Cardiac muscle cell (in vitro differentiated cells and primary cell): ENCODE measurements at regions not wholly inside any gene's neighbourhood (a gene's known extent, or its start where the extent isn't known, plus 50 kb on each side); places are given as distances from the start of the nearest gene placed in this dataset.

Source experiments
- DNase-seq, 2 donors: peaks; one replicate each; pipeline versions ENCODE4 v3.0.0 to v3.0.0-alpha.2; 2010 to 2017; ENCODE audit warnings: low read depth in 1 of 2, low spot score in 1 of 2
- H3K27ac ChIP-seq: fragments of 200-600 bp; sonication (generic); 2 replicates; pipeline ENCODE4 v1.5.1; 2016
- H3K27me3 ChIP-seq: fragments of 200-600 bp; sonication (generic); 2 replicates; pipeline ENCODE4 v1.6.0; 2016; ENCODE audit warnings: control low read depth
- H3K36me3 ChIP-seq: fragments of 200-600 bp; sonication (generic); 2 replicates; pipeline ENCODE4 v1.5.1; 2016; ENCODE audit warnings: control low read depth
- H3K4me1 ChIP-seq: fragments of 200-600 bp; sonication (generic); 2 replicates; pipeline ENCODE4 v1.8.1; 2017; ENCODE audit warnings: low read depth, mild to moderate bottlenecking, mixed run types
- H3K4me3 ChIP-seq: fragments of 200-600 bp; sonication (generic); 2 replicates; pipeline ENCODE4 v1.5.1; 2016; ENCODE audit warnings: mild to moderate bottlenecking
- H3K9me3 ChIP-seq: fragments of 200-600 bp; sonication (generic); 2 replicates; pipeline ENCODE4 v1.5.1; 2017; ENCODE audit warnings: low read depth, mild to moderate bottlenecking, control low read depth
- CTCF ChIP-seq: IDR thresholded peaks from 2 replicates; pipeline ENCODE4 v1.5.1; 2012; ENCODE audit warnings: low read depth, mild to moderate bottlenecking, low read length

DNA sequence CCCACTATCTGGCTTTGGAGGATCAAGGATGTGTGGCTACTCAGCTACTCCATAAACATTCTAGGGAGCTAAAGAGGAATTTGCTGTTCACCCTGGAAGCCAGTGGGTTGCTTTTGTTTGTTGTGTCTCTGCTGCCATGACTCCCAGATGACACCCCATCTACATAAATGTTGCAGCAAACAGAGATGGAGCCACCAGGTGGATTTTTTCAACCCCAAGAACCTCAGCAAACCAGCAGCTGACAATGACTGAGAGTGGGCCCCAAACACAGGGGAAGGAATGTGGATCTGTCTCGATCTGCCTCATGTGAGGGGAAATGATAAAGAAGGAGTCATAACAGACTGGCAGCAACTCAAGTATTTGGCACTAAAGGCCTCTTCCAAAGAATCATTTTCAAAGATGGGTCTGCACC, 132.7 kb upstream of the TNC start:
- peak in 1 of 2 donors; percentile 86 for DNase-seq
- H3K4me3 ChIP-seq, result no peak overlapping the region
- H3K36me3 ChIP-seq, result no peaks in the 10 kb centered on the region
- no peak for TF ChIP-seq CTCF
- no peaks in the 10 kb centered on the region for H3K4me1 ChIP-seq
- H3K27me3 ChIP-seq, result no peaks in the 10 kb centered on the region
- no peak overlapping the region for H3K27ac ChIP-seq
- H3K9me3 ChIP-seq, result no peaks in the 10 kb centered on the region

GRCh38 chr9:115254287-115255180, 136.6 kb upstream of the TNC start:
- DNase-seq, result peak in 1 of 2 donors; percentile 1
- H3K27ac ChIP-seq, result no peak overlapping the region
- no peaks in the 10 kb centered on the region for H3K27me3 ChIP-seq
- no peaks in the 10 kb centered on the region for H3K9me3 ChIP-seq
- H3K36me3 ChIP-seq, result no peaks in the 10 kb centered on the region
- H3K4me1 ChIP-seq, result no peaks in the 10 kb centered on the region
- H3K4me3 ChIP-seq, result no peak overlapping the region
- no peak for TF ChIP-seq CTCF

GRCh38 chr9:115261656-115262081, 143.7 kb upstream of the TNC start:
- Histone ChIP-seq H3K9me3 (no peaks in the 10 kb centered on the region), H3K4me3 (no peak overlapping the region), H3K27me3 (no peaks in the 10 kb centered on the region), H3K36me3 (no peaks in the 10 kb centered on the region), H3K4me1 (no peaks in the 10 kb centered on the region), H3K27ac (no peak overlapping the region)
- TF ChIP-seq CTCF, result no peak
- DNase-seq, result no peak

DNA sequence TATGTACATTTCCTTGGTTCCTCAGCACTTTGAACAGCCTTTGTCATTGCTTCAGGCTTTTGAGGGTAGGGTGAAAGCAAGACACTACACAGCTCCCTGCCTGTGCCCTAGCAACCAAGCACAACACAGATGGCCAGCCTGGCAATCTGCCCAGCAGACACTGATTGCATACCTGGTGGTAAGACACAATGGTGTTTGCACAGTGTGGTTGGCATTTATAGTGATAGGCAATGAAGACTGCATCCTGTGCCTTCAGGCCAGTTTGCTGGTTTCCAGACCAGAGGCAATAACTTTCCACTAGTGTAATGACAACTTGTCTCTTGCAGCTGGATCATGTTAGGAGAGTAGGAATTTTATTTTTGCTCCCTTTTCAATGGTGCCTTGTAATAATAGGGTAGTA, 144.5 kb upstream of the TNC start:
- H3K4me3 ChIP-seq, result no peak overlapping the region
- H3K27ac ChIP-seq, result no peak overlapping the region
- no peaks in the 10 kb centered on the region for H3K36me3 ChIP-seq
- no peak for TF ChIP-seq CTCF
- H3K4me1 ChIP-seq, result no peaks in the 10 kb centered on the region
- no peaks in the 10 kb centered on the region for H3K9me3 ChIP-seq
- DNase-seq, result peak; percentile 48 to 69
- no peaks in the 10 kb centered on the region for H3K27me3 ChIP-seq

- TF ChIP-seq CTCF, result no peak
- DNase-seq, result no peak
- no peaks in the 10 kb centered on the region for H3K4me1 ChIP-seq
- H3K9me3 ChIP-seq, result no peaks in the 10 kb centered on the region
- no peak overlapping the region for H3K27ac ChIP-seq
- no peaks in the 10 kb centered on the region for H3K27me3 ChIP-seq
- no peaks in the 10 kb centered on the region for H3K36me3 ChIP-seq
- H3K4me3 ChIP-seq, result no peak overlapping the region
These were observed 145.0 kb upstream of the TNC start for GRCh38 chr9:115262952-115263351.
